AG04450 (cell line): ENCODE measurements at regions not wholly inside any gene's neighbourhood (a gene's known extent, or its start where the extent isn't known, plus 50 kb on each side); places are given as distances from the start of the nearest gene placed in this dataset.

ENCODE experiments used
- CTCF ChIA-PET: fragments of 300-600, 350-600 bp; formaldehyde crosslinking; extraction: SDS; loops from one replicate; lab custom pipeline; 2022; ENCODE audit warnings: antibody characterized with exemption, inconsistent platforms; lab: Charles Lee
- POLR2A ChIA-PET: fragments of 350-600 bp; formaldehyde crosslinking; extraction: SDS; loops from one replicate; lab custom pipeline; 2021; ENCODE audit warnings: antibody characterized with exemption, inconsistent platforms; lab: Yijun Ruan, JAX
- DNase-seq: peaks from one replicate; pipeline ENCODE4 v3.0.0-alpha.2; 2011; ENCODE audit warnings: low read depth, low spot score
- H3K27ac ChIP-seq: one replicate; pipeline ENCODE4 v1.5.1; 2012; ENCODE audit warnings: low read depth, low read length, control low read depth
- H3K27me3 ChIP-seq: one replicate; pipeline ENCODE4 v1.6.0; 2012; ENCODE audit warnings: low read length; ENCODE audit not compliant: control insufficient read depth, insufficient read depth
- H3K4me3 ChIP-seq: 2 replicates; pipeline ENCODE4 v1.5.1; 2011; ENCODE audit warnings: mild to moderate bottlenecking, low read depth, low read length, control low read depth
- H3K9me3 ChIP-seq: 2 replicates; pipeline ENCODE4 v1.5.1; 2012; ENCODE audit warnings: low read length; ENCODE audit not compliant: control insufficient read depth, insufficient read depth
- TF ChIP-seq, protein P1 (sequence below): IDR thresholded peaks from 2 replicates; pipeline ENCODE4 v1.5.1; 2011; ENCODE audit warnings: low read depth, low read length, control low read depth, inconsistent platforms

DNA sequence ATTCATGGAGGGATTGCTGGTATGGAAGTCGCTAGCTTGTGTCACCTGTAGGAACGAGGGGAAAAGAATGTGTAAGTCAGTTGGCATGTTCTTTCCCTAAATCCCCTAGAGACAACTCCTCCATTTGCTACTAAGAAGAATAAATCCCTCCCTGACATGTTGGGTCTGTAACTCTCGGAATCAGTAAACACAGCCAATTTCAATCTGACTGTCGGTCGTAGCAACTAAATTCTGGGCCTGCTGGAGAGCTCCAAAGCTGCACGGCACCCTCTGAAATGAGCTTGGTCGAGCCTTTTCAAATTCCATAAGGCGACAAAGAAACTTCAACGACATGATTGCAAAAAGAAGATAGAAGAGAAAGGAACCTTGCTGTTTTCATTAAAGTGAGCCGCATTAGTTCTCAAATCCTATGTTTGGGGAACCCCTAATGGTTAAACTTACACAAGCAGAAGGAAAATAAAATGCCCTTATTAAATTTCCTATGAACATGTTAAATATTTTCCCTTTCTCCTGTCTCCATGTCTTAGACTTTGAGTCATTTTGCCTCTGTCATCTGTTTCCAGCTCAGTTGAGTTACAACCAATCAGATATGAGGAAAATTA is 735.8 kb upstream of the WWC1 start:
- TF ChIP-seq, protein P1, sequence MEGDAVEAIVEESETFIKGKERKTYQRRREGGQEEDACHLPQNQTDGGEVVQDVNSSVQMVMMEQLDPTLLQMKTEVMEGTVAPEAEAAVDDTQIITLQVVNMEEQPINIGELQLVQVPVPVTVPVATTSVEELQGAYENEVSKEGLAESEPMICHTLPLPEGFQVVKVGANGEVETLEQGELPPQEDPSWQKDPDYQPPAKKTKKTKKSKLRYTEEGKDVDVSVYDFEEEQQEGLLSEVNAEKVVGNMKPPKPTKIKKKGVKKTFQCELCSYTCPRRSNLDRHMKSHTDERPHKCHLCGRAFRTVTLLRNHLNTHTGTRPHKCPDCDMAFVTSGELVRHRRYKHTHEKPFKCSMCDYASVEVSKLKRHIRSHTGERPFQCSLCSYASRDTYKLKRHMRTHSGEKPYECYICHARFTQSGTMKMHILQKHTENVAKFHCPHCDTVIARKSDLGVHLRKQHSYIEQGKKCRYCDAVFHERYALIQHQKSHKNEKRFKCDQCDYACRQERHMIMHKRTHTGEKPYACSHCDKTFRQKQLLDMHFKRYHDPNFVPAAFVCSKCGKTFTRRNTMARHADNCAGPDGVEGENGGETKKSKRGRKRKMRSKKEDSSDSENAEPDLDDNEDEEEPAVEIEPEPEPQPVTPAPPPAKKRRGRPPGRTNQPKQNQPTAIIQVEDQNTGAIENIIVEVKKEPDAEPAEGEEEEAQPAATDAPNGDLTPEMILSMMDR = no peak
- ChIA-PET CTCF (interaction anchor here (1.9 kb wide), 1 partner anchor 10 kb away, joined by 7 read pairs; no protein-coding TSS in a partner anchor), POLR2A (no interaction called here)

DNA sequence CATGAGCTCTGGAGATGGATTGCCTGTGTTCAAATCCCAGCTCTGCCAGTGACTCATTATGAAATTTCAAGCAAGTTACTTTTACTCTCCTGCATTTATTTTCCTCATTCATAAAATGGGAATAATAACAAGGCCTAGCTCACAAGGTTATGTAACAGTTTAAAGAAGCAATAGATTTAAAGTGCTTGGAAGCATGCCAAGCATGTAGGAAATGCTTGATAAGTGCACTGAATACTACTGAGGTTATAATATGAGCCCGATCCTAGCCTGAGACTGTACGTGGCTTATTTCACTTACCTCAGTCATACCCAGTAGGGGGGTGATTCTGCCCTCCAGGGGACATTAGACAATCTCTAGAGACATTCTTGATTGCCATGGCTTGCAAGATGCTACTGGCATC is 734.1 kb upstream of the WWC1 start:
- no peaks in the 10 kb centered on the region for H3K27me3 ChIP-seq
- POLR2A ChIA-PET = no interaction called here
- CTCF ChIA-PET = no interaction called here
- no peak overlapping the region for H3K27ac ChIP-seq
- no peaks in the 10 kb centered on the region for H3K9me3 ChIP-seq
- no peak overlapping the region for H3K4me3 ChIP-seq
- no peak for DNase-seq
- TF ChIP-seq, protein P1 = no peak

More for the DNA sequence above, 735.8 kb upstream of the WWC1 start:
- Histone ChIP-seq H3K9me3 (no peaks in the 10 kb centered on the region), H3K27ac (no peak overlapping the region), H3K4me3 (no peak overlapping the region), H3K27me3 (no peaks in the 10 kb centered on the region)
- no peak for DNase-seq

DNA sequence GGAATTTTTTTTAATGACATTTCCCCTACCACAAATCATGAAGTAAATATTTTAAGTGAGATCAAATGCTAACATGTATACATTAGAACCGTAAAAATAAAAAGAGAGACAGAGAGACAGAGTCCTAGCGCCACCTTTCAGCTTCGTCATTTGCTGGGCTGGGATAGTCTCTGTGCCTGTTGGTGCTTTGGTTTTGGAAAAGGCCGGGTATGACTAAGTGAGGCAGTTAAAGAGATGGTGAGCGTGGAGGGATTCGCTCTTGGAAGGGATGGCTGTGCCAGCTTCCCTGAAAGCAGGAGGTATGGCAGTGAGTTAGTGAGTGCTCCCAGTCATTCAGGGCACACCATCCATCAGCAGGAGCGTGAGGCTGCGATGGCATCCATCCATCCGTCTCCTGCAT is 729.6 kb upstream of the WWC1 start:
- no peak overlapping the region for H3K27ac ChIP-seq
- POLR2A ChIA-PET = no interaction called here
- no peaks in the 10 kb centered on the region for H3K27me3 ChIP-seq
- no peak for DNase-seq
- CTCF ChIA-PET = no interaction called here
- H3K9me3 ChIP-seq = no peaks in the 10 kb centered on the region
- TF ChIP-seq, protein P1 = no peak
- no peak overlapping the region for H3K4me3 ChIP-seq

DNA sequence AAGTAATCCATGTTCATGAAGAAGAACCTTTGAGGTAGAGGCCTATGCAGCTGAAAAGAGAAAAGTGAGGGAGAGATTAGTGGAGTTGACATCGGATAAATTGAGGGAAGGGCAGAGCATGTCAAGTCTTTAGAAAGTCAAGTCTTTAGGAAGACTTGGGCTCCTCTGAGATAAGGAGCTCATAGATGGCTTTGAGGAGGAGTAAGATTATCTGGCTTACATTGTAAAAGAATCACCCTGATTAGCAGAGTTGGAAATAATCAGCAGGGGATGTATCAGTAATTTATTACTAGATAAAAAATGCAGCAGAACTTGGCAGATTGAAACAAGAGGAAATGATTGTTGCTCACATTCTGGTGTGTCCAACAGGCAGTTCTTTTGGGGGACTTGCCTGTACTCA is 727.2 kb upstream of the WWC1 start:
- Histone ChIP-seq H3K4me3 (no peak overlapping the region), H3K9me3 (no peaks in the 10 kb centered on the region), H3K27ac (no peak overlapping the region), H3K27me3 (no peaks in the 10 kb centered on the region)
- ChIA-PET CTCF (no interaction called here), POLR2A (no interaction called here)
- no peak for DNase-seq
- TF ChIP-seq, protein P1 = no peak

DNA sequence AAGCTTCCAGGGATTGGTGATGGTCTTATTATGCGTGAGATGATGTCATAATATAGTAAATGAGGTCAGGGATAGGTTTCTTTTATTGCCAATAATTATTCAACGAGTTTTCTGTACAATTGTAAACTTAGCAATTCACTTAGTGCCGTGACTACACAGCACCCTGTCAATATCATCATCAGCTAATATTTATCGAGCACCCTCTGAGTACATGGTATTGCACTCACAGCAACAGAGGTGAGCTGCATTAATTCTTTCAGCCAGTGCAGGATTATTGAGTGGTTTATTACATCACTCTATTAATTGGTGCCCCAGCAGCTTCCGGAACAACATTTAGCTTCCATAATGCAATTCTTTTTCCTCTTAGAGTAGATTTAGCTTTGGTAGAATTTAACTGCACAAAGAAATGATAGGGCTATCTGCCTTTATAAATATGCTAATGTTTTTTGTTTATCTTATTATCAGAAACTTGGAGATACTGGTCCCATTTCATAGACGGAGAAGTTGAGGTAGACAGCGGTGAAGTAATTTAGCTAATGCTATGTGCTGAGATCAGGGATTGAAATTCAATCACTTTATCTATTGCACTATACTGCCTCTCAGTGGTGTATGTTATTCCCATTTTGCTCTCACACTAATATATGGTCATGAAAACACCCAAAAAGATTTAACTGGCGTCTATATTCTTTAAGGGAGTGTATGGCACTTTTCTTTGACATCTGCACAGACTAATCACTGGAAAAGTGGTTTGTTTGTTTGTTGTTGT is 726.1 kb upstream of the WWC1 start:
- no peaks in the 10 kb centered on the region for H3K27me3 ChIP-seq
- H3K9me3 ChIP-seq = no peaks in the 10 kb centered on the region
- ChIA-PET CTCF (interaction anchor here (0.7 to 1.7 kb wide), 6 partner anchors 9 to 1935 kb away, joined by 3 to 9 read pairs (median 4); no protein-coding TSS in a partner anchor), POLR2A (no interaction called here)
- TF ChIP-seq, protein P1 = peak; percentile 38
- no peak overlapping the region for H3K27ac ChIP-seq
- no peak overlapping the region for H3K4me3 ChIP-seq
- no peak for DNase-seq
